ENCODE measurements at regions not wholly inside any gene's neighbourhood (a gene's known extent, or its start where the extent isn't known, plus 50 kb on each side); places are given as distances from the start of the nearest gene placed in this dataset.

DNA sequence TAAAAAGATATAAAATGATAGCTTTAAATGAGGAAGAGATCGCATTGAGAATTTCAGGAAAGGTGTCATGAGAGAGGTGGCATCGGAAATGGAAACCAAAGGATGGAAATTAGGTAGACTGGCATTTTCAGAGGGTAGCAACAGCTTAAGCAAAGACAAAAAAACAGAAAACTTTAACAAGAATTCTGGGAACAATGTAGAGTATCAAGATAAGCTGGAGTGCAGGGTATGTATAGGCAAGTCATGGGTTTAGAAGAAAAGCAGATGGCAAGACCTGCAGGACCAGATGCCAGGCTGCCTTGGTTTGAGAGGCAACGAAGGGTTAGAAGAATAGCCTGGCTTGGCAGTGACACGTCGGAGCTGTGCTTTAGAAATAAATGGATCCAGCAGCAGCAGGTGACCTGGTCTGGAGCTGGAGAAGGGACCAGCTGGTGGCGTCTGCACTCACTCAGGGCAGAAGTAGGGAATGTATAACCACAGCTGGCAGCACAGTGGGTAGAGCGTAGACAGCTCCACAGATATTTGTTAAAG lies 149.4 kb upstream of the TIAM1 start:
- Histone ChIP-seq H3K36me3 (ENCODE audit: control insufficient read depth, insufficient read depth, low read length) (no peaks in the 10 kb centered on the region), H3K79me2 (ENCODE audit: control insufficient read depth, insufficient read depth, low read length) (no peaks in the 10 kb centered on the region), H3K27me3 (ENCODE audit: control insufficient read depth in 2 of 2, insufficient read depth in 2 of 2, low read length in 2 of 2) (peaks cover 0 to 8% of the 10 kb centered on the region in 2 experiments; a peak in 1 of 5 replicates), H3K4me2 (ENCODE audit: insufficient read depth, low read length) (no peak overlapping the region), H3K9ac (ENCODE audit: insufficient read depth in 1 of 2, low read depth in 2 of 2, low read length in 2 of 2) (no peak overlapping the region), H3K9me1 (ENCODE audit: control insufficient read depth, insufficient read depth, low read length) (no peaks in the 10 kb centered on the region), H3K4me1 (replicated peaks in 1 of 2; ENCODE audit: control insufficient read depth in 2 of 2, insufficient read depth in 2 of 2, low read length in 2 of 2) (no peaks in the 10 kb centered on the region), H4K20me1 (replicated peaks; ENCODE audit: control insufficient read depth, insufficient read depth, low read length) (no peaks in the 10 kb centered on the region), H3K4me3 (no peak overlapping the region), H3K9me3 (replicated peaks; ENCODE audit: control insufficient read depth, insufficient read depth, low read depth, low read length) (no peaks in the 10 kb centered on the region), H2AFZ (ENCODE audit: low read depth, low read length) (no peak overlapping the region), H3K27ac (ENCODE audit: extremely low read depth, low read depth, low read length) (no peak overlapping the region)
- intact Hi-C loops (cut with micrococcal nuclease) (no loop called here), in situ Hi-C loops (cut with MboI) (no loop called here)
- CTCF ChIA-PET (ENCODE audit: low intra/inter-chr PET ratio): no interaction called here
- no TSS peak for BruUV-seq (replicated peaks)
- FAIRE-seq (no peak), ATAC-seq (no peak), DNase-seq (ENCODE audit: extremely low read depth in 1 of 4, low spot score in 3 of 4) (no peak)
- WGBS (ENCODE audit: insufficient coverage, low coverage, missing lambda C conversion rate): 0% methylated on average over 7 of the region's 7 CpGs
- POLR2A ChIA-PET: no interaction called here
- TF ChIP-seq, protein P1, sequence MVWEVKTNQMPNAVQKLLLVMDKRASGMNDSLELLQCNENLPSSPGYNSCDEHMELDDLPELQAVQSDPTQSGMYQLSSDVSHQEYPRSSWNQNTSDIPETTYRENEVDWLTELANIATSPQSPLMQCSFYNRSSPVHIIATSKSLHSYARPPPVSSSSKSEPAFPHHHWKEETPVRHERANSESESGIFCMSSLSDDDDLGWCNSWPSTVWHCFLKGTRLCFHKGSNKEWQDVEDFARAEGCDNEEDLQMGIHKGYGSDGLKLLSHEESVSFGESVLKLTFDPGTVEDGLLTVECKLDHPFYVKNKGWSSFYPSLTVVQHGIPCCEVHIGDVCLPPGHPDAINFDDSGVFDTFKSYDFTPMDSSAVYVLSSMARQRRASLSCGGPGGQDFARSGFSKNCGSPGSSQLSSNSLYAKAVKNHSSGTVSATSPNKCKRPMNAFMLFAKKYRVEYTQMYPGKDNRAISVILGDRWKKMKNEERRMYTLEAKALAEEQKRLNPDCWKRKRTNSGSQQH (CRISPR knock-in tag; IDR thresholded peaks at IDR 0.05): no peak
- no peak for TF ChIP-seq E2F3 (CRISPR knock-in tag; IDR thresholded peaks at IDR 0.05)
- TF ChIP-seq EHMT2 (IDR thresholded peaks at IDR 0.05): no peak
- TF ChIP-seq, protein P2, sequence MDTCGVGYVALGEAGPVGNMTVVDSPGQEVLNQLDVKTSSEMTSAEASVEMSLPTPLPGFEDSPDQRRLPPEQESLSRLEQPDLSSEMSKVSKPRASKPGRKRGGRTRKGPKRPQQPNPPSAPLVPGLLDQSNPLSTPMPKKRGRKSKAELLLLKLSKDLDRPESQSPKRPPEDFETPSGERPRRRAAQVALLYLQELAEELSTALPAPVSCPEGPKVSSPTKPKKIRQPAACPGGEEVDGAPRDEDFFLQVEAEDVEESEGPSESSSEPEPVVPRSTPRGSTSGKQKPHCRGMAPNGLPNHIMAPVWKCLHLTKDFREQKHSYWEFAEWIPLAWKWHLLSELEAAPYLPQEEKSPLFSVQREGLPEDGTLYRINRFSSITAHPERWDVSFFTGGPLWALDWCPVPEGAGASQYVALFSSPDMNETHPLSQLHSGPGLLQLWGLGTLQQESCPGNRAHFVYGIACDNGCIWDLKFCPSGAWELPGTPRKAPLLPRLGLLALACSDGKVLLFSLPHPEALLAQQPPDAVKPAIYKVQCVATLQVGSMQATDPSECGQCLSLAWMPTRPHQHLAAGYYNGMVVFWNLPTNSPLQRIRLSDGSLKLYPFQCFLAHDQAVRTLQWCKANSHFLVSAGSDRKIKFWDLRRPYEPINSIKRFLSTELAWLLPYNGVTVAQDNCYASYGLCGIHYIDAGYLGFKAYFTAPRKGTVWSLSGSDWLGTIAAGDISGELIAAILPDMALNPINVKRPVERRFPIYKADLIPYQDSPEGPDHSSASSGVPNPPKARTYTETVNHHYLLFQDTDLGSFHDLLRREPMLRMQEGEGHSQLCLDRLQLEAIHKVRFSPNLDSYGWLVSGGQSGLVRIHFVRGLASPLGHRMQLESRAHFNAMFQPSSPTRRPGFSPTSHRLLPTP (IDR thresholded peaks at IDR 0.05; ENCODE audit: borderline replicate concordance, extremely low read depth, insufficient read length): no peak
- no peak for TF ChIP-seq NCOA4 (IDR thresholded peaks at IDR 0.05; ENCODE audit: partially characterized antibody)
- TF ChIP-seq HOXB6 (CRISPR knock-in tag; IDR thresholded peaks at IDR 0.05; ENCODE audit: borderline replicate concordance): no peak
- no peak for TF ChIP-seq DMBX1 (CRISPR knock-in tag; IDR thresholded peaks at IDR 0.05; ENCODE audit: borderline replicate concordance)
- no peak for TF ChIP-seq FOXA3 (CRISPR knock-in tag; conservative IDR thresholded peaks at IDR 0.05 in 1 of 2, IDR thresholded peaks at IDR 0.05 in 1 of 2)
- TF ChIP-seq PRPF4 (IDR thresholded peaks at IDR 0.05; ENCODE audit: insufficient read depth, low read depth, low read length, poor library complexity, severe bottlenecking): no peak
- TF ChIP-seq FOSL1 (tag; conservative IDR thresholded peaks at IDR 0.05): no peak
- no peak for TF ChIP-seq DNMT1 (IDR thresholded peaks at IDR 0.05)
- no peak for TF ChIP-seq PHF8 (IDR thresholded peaks at IDR 0.05; ENCODE audit: borderline replicate concordance, low read length)
- TF ChIP-seq BDP1 (IDR thresholded peaks at IDR 0.05; ENCODE audit: insufficient read depth, insufficient read length): no peak
- no peak for TF ChIP-seq ZBTB7A (IDR thresholded peaks at IDR 0.05; ENCODE audit: borderline replicate concordance, control insufficient read depth, low read depth, low read length)
- TF ChIP-seq, protein P3, sequence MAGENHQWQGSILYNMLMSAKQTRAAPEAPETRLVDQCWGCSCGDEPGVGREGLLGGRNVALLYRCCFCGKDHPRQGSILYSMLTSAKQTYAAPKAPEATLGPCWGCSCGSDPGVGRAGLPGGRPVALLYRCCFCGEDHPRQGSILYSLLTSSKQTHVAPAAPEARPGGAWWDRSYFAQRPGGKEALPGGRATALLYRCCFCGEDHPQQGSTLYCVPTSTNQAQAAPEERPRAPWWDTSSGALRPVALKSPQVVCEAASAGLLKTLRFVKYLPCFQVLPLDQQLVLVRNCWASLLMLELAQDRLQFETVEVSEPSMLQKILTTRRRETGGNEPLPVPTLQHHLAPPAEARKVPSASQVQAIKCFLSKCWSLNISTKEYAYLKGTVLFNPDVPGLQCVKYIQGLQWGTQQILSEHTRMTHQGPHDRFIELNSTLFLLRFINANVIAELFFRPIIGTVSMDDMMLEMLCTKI (IDR thresholded peaks at IDR 0.05; ENCODE audit: partially characterized antibody): no peak
- no peak for TF ChIP-seq ZC3H11A (IDR thresholded peaks at IDR 0.05; ENCODE audit: low read depth, low read length)
- TF ChIP-seq RB1 (IDR thresholded peaks at IDR 0.05; ENCODE audit: low read depth): no peak
- TF ChIP-seq CHCHD3 (CRISPR knock-in tag; IDR thresholded peaks at IDR 0.05): no peak
